ENCODE measurements at regions not wholly inside any gene's neighbourhood (a gene's known extent, or its start where the extent isn't known, plus 50 kb on each side); places are given as distances from the start of the nearest gene placed in this dataset.

- no peak for TF ChIP-seq CHD7 (IDR thresholded peaks at IDR 0.05; ENCODE audit: insufficient replicate concordance, low read length)
- no peak for TF ChIP-seq NANOG (IDR thresholded peaks at IDR 0.05; ENCODE audit: insufficient read depth, low read depth, low read length, poor library complexity, severe bottlenecking)
- no peak for TF ChIP-seq PHF8 (conservative IDR thresholded peaks at IDR 0.05; ENCODE audit: low read depth, low read length)
- TF ChIP-seq ZNF274 (IDR thresholded peaks at IDR 0.05; ENCODE audit: borderline replicate concordance, extremely low read depth, low read length): no peak
- TF ChIP-seq TAF1 (IDR thresholded peaks at IDR 0.05; ENCODE audit: low read depth, low read length): no peak
- TF ChIP-seq SP4 (IDR thresholded peaks at IDR 0.05; ENCODE audit: low read length): no peak
- TF ChIP-seq TBP (IDR thresholded peaks at IDR 0.05; ENCODE audit: low read depth, low read length): no peak
- TF ChIP-seq USF2 (IDR thresholded peaks at IDR 0.05; ENCODE audit: low read length): no peak
- TF ChIP-seq JUN (IDR thresholded peaks at IDR 0.05; ENCODE audit: low read depth, low read length): no peak
- TF ChIP-seq NRF1 (IDR thresholded peaks at IDR 0.05; ENCODE audit: low read depth, low read length): no peak
- no peak for TF ChIP-seq SP1 (IDR thresholded peaks at IDR 0.05; ENCODE audit: low read depth, low read length)
These were observed 134.4 kb upstream of the PRDX6 start (continued) for GRCh38 chr1:173342736-173343135.

Data from H1 (cell line).